ENCODE measurements at regions not wholly inside any gene's neighbourhood (a gene's known extent, or its start where the extent isn't known, plus 50 kb on each side); places are given as distances from the start of the nearest gene placed in this dataset.
"Not testable (repeated sequence)": the region's sequence is repeated elsewhere in the genome, so short reads cannot be mapped to it uniquely, and the experiment has no call there.

DNA sequence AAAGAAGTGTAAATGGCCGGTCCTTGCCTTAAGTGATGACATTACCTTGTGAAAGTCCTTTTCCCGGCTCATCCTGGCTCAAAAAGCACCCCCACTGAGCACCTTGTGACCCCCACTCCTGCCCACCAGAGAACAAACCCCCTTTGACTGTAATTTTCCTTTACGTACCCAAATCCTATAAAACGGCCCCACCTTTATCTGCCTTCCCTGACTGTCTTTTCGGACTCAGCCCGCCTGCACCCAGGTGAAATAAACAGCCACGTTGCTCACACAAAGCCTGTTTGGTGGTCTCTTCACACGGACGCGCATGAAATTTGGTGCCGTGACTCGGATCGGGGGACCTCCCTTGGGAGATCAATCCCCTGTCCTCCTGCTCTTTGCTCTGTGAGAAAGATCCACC is 112.4 kb downstream of the NPY start:
- TF ChIP-seq, protein P1, sequence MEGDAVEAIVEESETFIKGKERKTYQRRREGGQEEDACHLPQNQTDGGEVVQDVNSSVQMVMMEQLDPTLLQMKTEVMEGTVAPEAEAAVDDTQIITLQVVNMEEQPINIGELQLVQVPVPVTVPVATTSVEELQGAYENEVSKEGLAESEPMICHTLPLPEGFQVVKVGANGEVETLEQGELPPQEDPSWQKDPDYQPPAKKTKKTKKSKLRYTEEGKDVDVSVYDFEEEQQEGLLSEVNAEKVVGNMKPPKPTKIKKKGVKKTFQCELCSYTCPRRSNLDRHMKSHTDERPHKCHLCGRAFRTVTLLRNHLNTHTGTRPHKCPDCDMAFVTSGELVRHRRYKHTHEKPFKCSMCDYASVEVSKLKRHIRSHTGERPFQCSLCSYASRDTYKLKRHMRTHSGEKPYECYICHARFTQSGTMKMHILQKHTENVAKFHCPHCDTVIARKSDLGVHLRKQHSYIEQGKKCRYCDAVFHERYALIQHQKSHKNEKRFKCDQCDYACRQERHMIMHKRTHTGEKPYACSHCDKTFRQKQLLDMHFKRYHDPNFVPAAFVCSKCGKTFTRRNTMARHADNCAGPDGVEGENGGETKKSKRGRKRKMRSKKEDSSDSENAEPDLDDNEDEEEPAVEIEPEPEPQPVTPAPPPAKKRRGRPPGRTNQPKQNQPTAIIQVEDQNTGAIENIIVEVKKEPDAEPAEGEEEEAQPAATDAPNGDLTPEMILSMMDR (IDR thresholded peaks at IDR 0.05; ENCODE audit: borderline replicate concordance, extremely low read depth, low read length, poor library complexity, severe bottlenecking): not testable (repeated sequence)
- TF ChIP-seq EZH2 (IDR thresholded peaks at IDR 0.05; ENCODE audit: borderline replicate concordance, low read depth, low read length, severe bottlenecking): not testable (repeated sequence)

Measured in DND-41 (cell line).